AG08396 (cell line): ENCODE measurements at regions not wholly inside any gene's neighbourhood (a gene's known extent, or its start where the extent isn't known, plus 50 kb on each side); places are given as distances from the start of the nearest gene placed in this dataset.
"Not testable (repeated sequence)": the region's sequence is repeated elsewhere in the genome, so short reads cannot be mapped to it uniquely, and the experiment has no call there.

Experiments used
- DNase-seq: peaks from one replicate; pipeline ENCODE4 v3.0.0; 2012; ENCODE audit warnings: low spot score, mixed read lengths

- DNase-seq = peak; percentile 22
Observed at GRCh38 chr3:81910244-81910852, 148.9 kb upstream of the GBE1 start.

- no peak for DNase-seq
Observed at GRCh38 chr3:81909796-81910195, 148.4 kb upstream of the GBE1 start.

DNA sequence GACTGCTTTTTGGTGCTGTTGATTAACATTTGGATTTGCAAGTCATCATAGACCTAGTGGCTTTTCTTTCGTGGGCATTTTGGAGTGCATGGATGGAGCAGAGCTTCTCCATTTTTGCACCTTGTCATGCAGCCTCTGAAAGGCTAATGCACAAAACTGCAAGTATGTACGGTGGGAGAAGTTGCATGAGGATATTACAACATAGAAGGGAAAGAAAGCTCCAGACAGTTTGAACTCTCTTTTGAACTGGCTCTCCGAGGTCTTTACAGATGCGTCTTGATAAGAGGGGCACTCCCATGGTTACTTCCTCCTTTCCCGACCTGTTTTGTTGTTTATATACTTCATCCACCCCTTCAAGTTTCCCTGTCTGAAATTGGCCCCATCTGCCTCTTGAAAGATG is 147.1 kb upstream of the GBE1 start:
- no peak for DNase-seq

DNA sequence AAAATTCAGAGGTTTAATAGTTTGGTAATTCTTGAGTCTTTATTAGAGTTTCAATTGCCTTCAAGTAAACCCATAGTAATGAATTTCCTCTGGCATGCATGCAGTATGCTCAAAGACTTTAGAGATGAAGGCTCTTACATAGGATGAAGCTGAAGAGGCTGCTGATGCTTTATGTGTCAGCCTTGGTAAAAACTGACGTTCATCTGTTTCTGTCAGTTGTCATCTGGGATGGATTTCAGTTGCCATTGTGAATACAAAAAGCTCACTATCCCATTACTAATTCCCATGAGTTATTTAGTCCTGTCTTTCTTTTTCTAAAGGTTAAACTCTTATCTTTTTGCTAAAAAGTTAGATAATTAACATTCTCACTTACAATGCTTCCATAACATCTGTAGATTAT is 136.9 kb upstream of the GBE1 start:
- no peak for DNase-seq

DNA sequence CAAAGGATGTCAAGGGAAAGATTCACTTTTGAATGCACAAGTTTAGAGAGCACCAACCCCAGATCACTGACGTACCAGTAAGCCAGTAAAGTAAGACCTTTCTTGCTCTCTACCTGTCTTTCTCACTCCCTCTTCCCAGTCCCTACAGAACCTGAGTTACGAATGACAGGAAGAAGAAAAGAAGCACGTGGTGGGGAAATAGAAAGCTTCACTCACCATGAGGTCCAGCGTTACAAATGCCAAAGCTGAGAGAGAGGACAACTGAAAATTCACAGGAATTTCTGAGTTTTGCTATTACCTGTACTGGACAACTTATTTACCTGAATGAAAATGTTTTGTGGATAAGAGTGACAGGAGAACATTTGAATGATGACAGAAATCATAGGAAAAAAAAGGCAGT is 133.2 kb upstream of the GBE1 start:
- no peak for DNase-seq

DNA sequence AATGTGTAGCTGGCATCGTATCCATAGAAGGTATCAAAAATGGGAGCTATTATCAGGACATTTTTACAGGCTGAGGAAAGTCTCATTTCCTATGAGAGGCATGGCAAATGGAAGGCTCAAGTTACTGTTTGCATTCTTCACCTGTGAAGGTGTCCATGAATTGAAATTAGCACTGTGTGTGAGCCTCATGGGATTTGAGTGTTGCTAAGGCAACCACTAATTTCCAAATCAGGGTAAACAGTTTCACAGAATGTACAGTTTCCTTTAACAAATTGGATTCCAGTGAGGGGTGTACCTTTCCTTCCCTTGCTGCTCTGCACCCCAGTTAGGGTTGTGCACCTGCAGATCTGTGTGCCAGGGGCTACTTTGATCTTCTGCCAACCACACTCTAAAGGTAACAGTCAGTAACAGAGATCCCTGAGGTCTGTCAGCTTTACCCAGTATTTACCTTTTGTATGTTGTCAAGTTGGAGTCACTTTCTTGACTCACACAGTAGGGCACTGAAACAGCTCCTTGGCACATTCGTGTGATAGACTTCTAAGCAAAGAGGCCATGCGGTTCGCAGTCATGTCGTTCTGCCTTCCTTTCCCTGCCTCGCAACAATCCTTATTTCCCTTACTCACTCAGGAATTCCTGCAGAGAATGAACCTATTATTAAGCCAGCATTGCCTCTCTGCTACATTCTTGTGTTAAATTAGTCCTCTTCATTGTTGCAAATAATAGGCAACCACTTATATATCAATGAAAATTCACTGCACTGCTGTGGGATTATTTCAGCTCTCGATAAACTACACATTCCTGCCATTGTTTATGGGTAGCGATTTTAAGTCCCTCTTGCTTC is 129.8 kb upstream of the GBE1 start:
- DNase-seq = no peak

DNA sequence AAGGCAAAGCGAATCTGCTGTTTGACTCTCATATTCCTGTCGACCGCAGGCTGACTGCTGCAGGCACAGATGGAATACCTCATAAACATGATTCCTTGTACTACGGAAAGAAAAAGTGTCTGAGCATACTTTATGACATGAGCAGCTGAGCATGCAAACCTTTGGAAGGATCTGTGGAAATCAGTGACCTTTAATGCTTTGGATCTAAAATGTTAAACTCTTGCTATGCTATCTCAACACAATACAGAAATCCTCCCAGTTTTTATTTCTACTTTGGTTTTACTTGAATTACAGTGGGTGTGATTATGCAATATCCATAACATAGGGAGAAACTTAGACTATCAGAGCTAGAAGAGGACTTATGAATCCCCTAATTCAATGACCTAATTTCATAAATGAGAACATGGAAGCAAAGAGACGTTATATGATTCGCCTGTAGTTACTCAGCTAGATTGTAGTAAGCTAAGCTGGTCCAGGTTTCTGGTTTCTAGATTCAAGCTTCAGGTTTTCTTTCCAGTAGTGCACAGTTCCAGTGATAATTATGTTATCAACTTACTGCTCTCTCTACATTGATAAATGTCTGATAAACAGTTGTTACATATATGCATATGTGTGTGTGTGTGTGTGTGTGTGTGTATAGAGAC is 127.6 kb upstream of the GBE1 start:
- peak; percentile 5 for DNase-seq

GRCh38 chr3:81887448-81887847 is 126.0 kb upstream of the GBE1 start:
- no peak for DNase-seq

- DNase-seq = no peak
Observed at GRCh38 chr3:81886081-81886480, 124.6 kb upstream of the GBE1 start.

GRCh38 chr3:81884791-81885190 is 123.3 kb upstream of the GBE1 start:
- no peak for DNase-seq

DNA sequence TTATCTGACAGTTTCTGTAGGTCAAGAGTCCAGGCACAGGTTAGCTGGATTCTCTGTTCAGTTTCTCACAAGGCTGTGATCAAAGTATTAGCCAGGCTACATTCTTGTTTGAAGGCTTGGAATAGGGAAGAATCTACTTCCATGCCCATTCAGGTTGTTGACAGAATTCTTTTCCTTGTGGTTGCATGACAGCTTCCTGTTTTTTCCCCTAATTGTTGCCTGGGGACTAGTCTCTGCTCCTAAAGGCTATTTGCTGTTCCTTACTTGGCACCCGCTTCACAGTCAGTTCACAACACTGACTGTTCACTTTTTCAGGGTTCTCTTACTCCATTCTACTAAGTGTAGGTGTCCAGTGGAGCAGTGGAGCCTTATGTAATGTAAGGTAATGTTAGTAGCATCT is 115.4 kb upstream of the GBE1 start:
- no peak for DNase-seq

DNA sequence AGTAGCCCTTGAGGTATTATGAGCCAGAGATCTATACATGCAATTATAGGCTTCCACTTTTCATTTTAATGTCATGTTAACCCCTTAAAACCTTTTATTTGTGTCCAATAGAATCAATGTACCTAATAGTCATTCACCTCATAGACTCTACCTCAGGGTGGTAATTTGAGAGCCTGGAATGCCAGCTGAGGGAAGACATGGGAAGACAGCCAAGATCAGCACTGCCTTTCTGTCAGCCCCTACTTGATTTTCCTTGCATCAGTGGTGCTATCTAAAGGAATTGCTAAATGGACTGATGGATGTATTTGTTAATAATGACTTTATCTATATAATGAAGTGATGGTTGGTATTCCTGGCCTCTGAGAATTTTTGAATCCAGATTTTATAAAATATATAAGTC is 113.3 kb upstream of the GBE1 start:
- no peak for DNase-seq

- no peak for DNase-seq
Observed at GRCh38 chr3:81872566-81872965, 111.1 kb upstream of the GBE1 start.

GRCh38 chr3:81871358-81872155 is 110.1 kb upstream of the GBE1 start:
- DNase-seq = no peak

GRCh38 chr3:81869382-81869781 is 107.9 kb upstream of the GBE1 start:
- DNase-seq = no peak

DNA sequence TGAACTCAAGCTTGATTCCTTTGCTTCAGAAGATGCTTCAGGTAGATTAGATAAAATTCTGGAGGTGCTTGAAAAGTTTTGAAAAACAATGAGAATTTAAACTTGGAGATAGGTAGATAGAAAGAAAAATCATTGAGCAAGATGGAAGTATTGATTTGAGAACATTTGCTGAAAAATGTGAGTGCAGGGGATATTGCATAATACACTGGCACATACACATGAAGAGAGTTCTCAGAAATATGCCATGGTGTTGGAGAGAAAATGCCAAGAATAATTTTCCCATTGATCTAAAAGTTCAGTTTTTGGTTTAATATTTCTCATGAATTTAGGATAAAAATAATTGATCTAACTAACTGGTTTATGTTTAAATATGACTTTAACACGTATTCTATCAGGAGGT is 107.2 kb upstream of the GBE1 start:
- no peak for DNase-seq

DNA sequence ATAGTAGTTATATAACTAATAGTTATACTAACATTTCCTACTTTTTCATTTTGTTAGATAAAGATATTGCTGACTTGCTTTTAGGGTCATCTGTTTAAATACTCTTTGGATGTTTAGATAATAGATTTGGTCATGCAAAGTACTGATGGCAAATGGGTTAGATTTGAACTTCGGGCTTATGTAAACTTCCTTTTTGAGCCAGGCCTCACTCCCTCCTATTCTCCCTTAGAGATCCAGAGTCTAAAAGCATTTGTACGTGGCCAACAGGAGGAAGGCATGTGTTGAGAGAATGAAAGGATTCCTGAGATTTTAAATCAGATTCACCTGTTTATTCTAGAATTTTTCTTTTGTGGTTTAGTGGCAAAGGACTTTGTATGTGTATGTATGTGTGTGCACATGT is 106.4 kb upstream of the GBE1 start:
- DNase-seq = no peak

DNA sequence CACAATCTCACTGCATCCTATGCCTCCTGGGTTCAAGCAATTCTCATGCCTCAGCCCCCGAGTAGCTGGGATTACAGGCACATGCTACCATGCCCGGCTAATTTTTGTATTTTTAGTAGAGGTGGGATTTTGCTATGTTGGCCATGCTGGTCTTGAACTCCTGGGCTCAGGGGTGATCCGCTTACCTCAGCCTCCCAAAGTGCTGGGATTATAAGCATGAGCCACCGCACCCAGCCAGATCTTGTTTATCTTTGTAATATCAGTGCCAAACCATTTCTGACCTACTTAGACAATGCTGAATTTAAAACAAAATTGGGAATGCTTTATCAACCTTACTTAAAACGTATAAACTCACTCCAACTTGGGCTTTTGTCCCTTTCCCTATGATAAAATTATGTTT is 103.7 kb upstream of the GBE1 start:
- not testable (repeated sequence) for DNase-seq

- no peak for DNase-seq
Observed at GRCh38 chr3:81864272-81864671, 102.8 kb upstream of the GBE1 start.

GRCh38 chr3:81863756-81864155 is 102.3 kb upstream of the GBE1 start:
- DNase-seq = no peak

- no peak for DNase-seq
Observed at GRCh38 chr3:81861593-81861992, 100.1 kb upstream of the GBE1 start.

DNA sequence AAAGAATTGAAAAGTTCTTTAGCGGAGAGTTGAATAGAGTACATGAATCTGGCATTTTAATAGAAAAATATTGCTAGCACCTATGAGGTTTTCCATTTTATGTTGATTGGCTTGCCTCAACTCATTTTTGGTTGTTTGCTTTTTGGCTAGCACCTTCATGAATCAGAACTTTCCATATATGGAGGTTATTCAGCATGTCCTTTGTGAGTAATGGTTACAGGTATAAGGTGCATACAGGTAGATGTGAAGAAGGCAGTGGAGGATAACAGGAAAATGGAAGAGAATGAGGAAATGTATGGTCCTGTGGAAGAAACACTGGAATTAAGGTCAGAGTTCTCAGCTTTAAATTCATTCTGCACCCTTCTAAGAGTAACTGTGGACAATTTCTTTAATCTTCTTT is 98.1 kb upstream of the GBE1 start:
- no peak for DNase-seq

DNA sequence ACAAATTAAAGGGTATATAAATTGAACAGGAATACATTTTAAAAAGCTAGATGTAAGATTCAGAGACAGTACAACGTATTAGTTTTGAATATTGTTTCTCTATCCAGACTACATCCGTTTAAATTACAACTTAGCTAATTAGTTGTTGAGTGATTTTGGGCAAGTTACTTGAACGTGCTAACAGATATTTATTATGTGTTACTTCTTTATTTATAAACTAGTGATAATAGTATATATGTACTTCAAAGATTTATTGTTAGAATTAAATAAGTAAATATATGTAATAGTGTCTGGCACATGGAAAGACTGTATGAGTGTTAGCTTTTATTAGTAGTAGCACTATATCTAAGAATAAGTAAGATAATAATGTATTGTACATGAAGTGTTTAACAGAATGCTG is 92.0 kb upstream of the GBE1 start:
- DNase-seq = no peak
